CD4-positive, alpha-beta memory T cell (primary cell): ENCODE measurements at regions not wholly inside any gene's neighbourhood (a gene's known extent, or its start where the extent isn't known, plus 50 kb on each side); places are given as distances from the start of the nearest gene placed in this dataset.

ENCODE experiments used
- CTCF ChIA-PET: fragments of 350-600 bp; sonication (Branson Sonifier 250); formaldehyde crosslinking; loops from one replicate; lab custom pipeline; 2021; ENCODE audit warnings: inconsistent platforms; ENCODE audit not compliant: partially characterized antibody; lab: Charles Lee
- POLR2A ChIA-PET: fragments of 350-600 bp; sonication (Branson Sonifier 250); formaldehyde crosslinking; loops from one replicate; lab custom pipeline; 2021; ENCODE audit not compliant: partially characterized antibody; lab: Charles Lee
- DNase-seq, 5 donors: peaks; one replicate each; pipeline versions ENCODE4 v3.0.0 to v3.0.0-alpha.2; 2020 to 2022; ENCODE audit warnings: mixed read lengths in 1 of 5
- H3K27ac ChIP-seq: one replicate; pipeline ENCODE4 v1.7.0; 2013; ENCODE audit warnings: low read depth, low read length
- H3K27me3 ChIP-seq: 2 replicates; pipeline ENCODE4 v1.7.0; 2013; ENCODE audit warnings: mild to moderate bottlenecking, low read length, moderate library complexity; ENCODE audit not compliant: insufficient read depth
- H3K36me3 ChIP-seq: 2 replicates; pipeline ENCODE4 v1.7.0; 2013; ENCODE audit warnings: mild to moderate bottlenecking, low read length, moderate library complexity; ENCODE audit not compliant: insufficient read depth
- H3K4me1 ChIP-seq: 2 replicates; pipeline ENCODE4 v1.7.0; 2013; ENCODE audit warnings: mild to moderate bottlenecking, low read length, moderate library complexity; ENCODE audit not compliant: insufficient read depth
- H3K4me3 ChIP-seq, 2 donors: one replicate each; pipeline ENCODE4 v1.7.0; 2013; ENCODE audit warnings: low read length in 2 of 2, mild to moderate bottlenecking in 1 of 2
- H3K9me3 ChIP-seq, 2 donors: one replicate each; pipeline ENCODE4 v1.7.0; 2013; ENCODE audit warnings: low read length in 2 of 2, control low read depth in 1 of 2; ENCODE audit not compliant: control insufficient read depth in 1 of 2
- H3K27ac Mint-ChIP-seq, 7 donors: one replicate each; pipeline ENCODE4 v1.8.0; 2020 to 2021; ENCODE audit warnings: mixed read lengths in 7 of 7, mild to moderate bottlenecking in 6 of 7, inconsistent platforms in 3 of 7, moderate library complexity in 3 of 7
- H3K27me3 Mint-ChIP-seq, 2 donors: one replicate each; pipeline ENCODE4 v1.8.0; 2020 to 2021; ENCODE audit warnings: mixed read lengths in 2 of 2
- H3K36me3 Mint-ChIP-seq, 2 donors: one replicate each; pipeline ENCODE4 v1.8.0; 2020 to 2021; ENCODE audit warnings: mixed read lengths in 2 of 2, inconsistent platforms in 1 of 2, mild to moderate bottlenecking in 1 of 2
- H3K4me1 Mint-ChIP-seq, 4 donors: one replicate each; pipeline ENCODE4 v1.8.0; 2020 to 2021; ENCODE audit warnings: mixed read lengths in 4 of 4, mild to moderate bottlenecking in 1 of 4
- H3K4me3 Mint-ChIP-seq, 8 donors: one replicate each; pipeline ENCODE4 v1.8.0; 2020 to 2021; ENCODE audit warnings: mixed read lengths in 8 of 8, mild to moderate bottlenecking in 7 of 8, moderate library complexity in 6 of 8, inconsistent platforms in 3 of 8
- H3K9me3 Mint-ChIP-seq, 8 donors: one replicate each; pipeline ENCODE4 v1.8.0; 2020 to 2021; ENCODE audit warnings: mixed read lengths in 8 of 8, mild to moderate bottlenecking in 5 of 8, inconsistent platforms in 3 of 8, moderate library complexity in 1 of 8
- intact Hi-C: fragments of 100-400 bp; cut with micrococcal nuclease; formaldehyde crosslinking; loops from one replicate; pipeline ENCODE4 v1.15.1; 2023

GRCh38 chr3:182585532-182586150 lies 207.7 kb upstream of the ATP11B start:
- CTCF ChIA-PET, result interaction anchor here (1.0 kb wide), 1 partner anchor 16 kb away, joined by 4 read pairs; no protein-coding TSS in a partner anchor
- Mint-ChIP-seq H3K36me3 (no peaks in the 10 kb centered on the region), H3K9me3 (peaks cover 0 to 12% (median 6%) of the 10 kb centered on the region in 8 donors), H3K4me3 (no peak overlapping the region), H3K27me3 (peaks cover 2 to 4% of the 10 kb centered on the region in 2 donors), H3K27ac (no peak overlapping the region), H3K4me1 (no peaks in the 10 kb centered on the region)
- H3K9me3 ChIP-seq, result no peaks in the 10 kb centered on the region
- no peaks in the 10 kb centered on the region for H3K36me3 ChIP-seq
- DNase-seq, result no peak
- no peak overlapping the region for H3K27ac ChIP-seq
- intact Hi-C loops, result no loop called here
- H3K27me3 ChIP-seq, result no peaks in the 10 kb centered on the region
- no peaks in the 10 kb centered on the region for H3K4me1 ChIP-seq
- H3K4me3 ChIP-seq, result no peak overlapping the region
- POLR2A ChIA-PET, result no interaction called here

GRCh38 chr3:182592747-182593146 lies 200.6 kb upstream of the ATP11B start:
- no peaks in the 10 kb centered on the region for H3K9me3 ChIP-seq
- no peak overlapping the region for H3K27ac ChIP-seq
- H3K36me3 ChIP-seq, result no peaks in the 10 kb centered on the region
- Mint-ChIP-seq H3K4me1 (no peaks in the 10 kb centered on the region), H3K36me3 (no peaks in the 10 kb centered on the region), H3K27ac (no peak overlapping the region), H3K9me3 (peaks cover 0 to 9% (median 5%) of the 10 kb centered on the region in 8 donors), H3K27me3 (peaks cover 1 to 3% of the 10 kb centered on the region in 2 donors), H3K4me3 (no peak overlapping the region)
- intact Hi-C loops, result no loop called here
- H3K27me3 ChIP-seq, result no peaks in the 10 kb centered on the region
- no peaks in the 10 kb centered on the region for H3K4me1 ChIP-seq
- CTCF ChIA-PET, result no interaction called here
- DNase-seq, result no peak
- H3K4me3 ChIP-seq, result no peak overlapping the region
- POLR2A ChIA-PET, result no interaction called here

GRCh38 chr3:182596676-182597410 lies 196.5 kb upstream of the ATP11B start:
- no peaks in the 10 kb centered on the region for H3K4me1 Mint-ChIP-seq
- H3K36me3 Mint-ChIP-seq, result no peaks in the 10 kb centered on the region

GRCh38 chr3:182597621-182598041 lies 195.7 kb upstream of the ATP11B start:
- no peak overlapping the region for H3K27ac ChIP-seq
- DNase-seq, result no peak
- peaks cover 0 to 2% (median 0%) of the 10 kb centered on the region in 8 donors for H3K9me3 Mint-ChIP-seq
- ChIA-PET POLR2A (no interaction called here), CTCF (no interaction called here)
- intact Hi-C loops, result no loop called here
- no peaks in the 10 kb centered on the region for H3K36me3 Mint-ChIP-seq
- no peak overlapping the region for H3K27ac Mint-ChIP-seq
- no peaks in the 10 kb centered on the region for H3K9me3 ChIP-seq
- no peak overlapping the region for H3K4me3 Mint-ChIP-seq
- peaks cover 1 to 3% of the 10 kb centered on the region in 2 donors for H3K27me3 Mint-ChIP-seq
- H3K36me3 ChIP-seq, result no peaks in the 10 kb centered on the region
- H3K4me1 Mint-ChIP-seq, result no peaks in the 10 kb centered on the region
- H3K4me1 ChIP-seq, result no peaks in the 10 kb centered on the region
- H3K4me3 ChIP-seq, result no peak overlapping the region
- no peaks in the 10 kb centered on the region for H3K27me3 ChIP-seq

More at GRCh38 chr3:182596676-182597410, 196.5 kb upstream of the ATP11B start:
- intact Hi-C loops, result no loop called here
- no peaks in the 10 kb centered on the region for H3K27me3 ChIP-seq
- H3K27ac ChIP-seq, result no peak overlapping the region
- Mint-ChIP-seq H3K4me3 (no peak overlapping the region), H3K9me3 (peaks cover 0 to 2% (median 0%) of the 10 kb centered on the region in 8 donors), H3K27ac (no peak overlapping the region), H3K27me3 (peaks cover 1 to 3% of the 10 kb centered on the region in 2 donors)
- CTCF ChIA-PET, result no interaction called here
- H3K4me3 ChIP-seq, result no peak overlapping the region
- no peaks in the 10 kb centered on the region for H3K4me1 ChIP-seq
- no peaks in the 10 kb centered on the region for H3K9me3 ChIP-seq
- DNase-seq, result no peak
- POLR2A ChIA-PET, result no interaction called here
- H3K36me3 ChIP-seq, result no peaks in the 10 kb centered on the region

- ChIA-PET POLR2A (no interaction called here), CTCF (no interaction called here)
- DNase-seq, result no peak
- Mint-ChIP-seq H3K4me1 (no peaks in the 10 kb centered on the region), H3K36me3 (no peaks in the 10 kb centered on the region), H3K27ac (no peak overlapping the region), H3K4me3 (no peak overlapping the region), H3K27me3 (no peaks in the 10 kb centered on the region), H3K9me3 (peaks cover 0 to 2% (median 0%) of the 10 kb centered on the region in 8 donors)
- H3K27me3 ChIP-seq, result no peaks in the 10 kb centered on the region
- intact Hi-C loops, result no loop called here
- no peaks in the 10 kb centered on the region for H3K9me3 ChIP-seq
- no peaks in the 10 kb centered on the region for H3K36me3 ChIP-seq
- H3K27ac ChIP-seq, result no peak overlapping the region
- no peak overlapping the region for H3K4me3 ChIP-seq
- no peaks in the 10 kb centered on the region for H3K4me1 ChIP-seq
These were observed 191.7 kb upstream of the ATP11B start for GRCh38 chr3:182601597-182601996.

GRCh38 chr3:182603501-182603900 lies 189.8 kb upstream of the ATP11B start:
- Histone ChIP-seq H3K4me3 (no peak overlapping the region), H3K27ac (no peak overlapping the region), H3K36me3 (no peaks in the 10 kb centered on the region), H3K9me3 (no peaks in the 10 kb centered on the region), H3K27me3 (no peaks in the 10 kb centered on the region), H3K4me1 (no peaks in the 10 kb centered on the region)
- no peaks in the 10 kb centered on the region for H3K36me3 Mint-ChIP-seq
- ChIA-PET CTCF (no interaction called here), POLR2A (no interaction called here)
- H3K27me3 Mint-ChIP-seq, result no peaks in the 10 kb centered on the region
- DNase-seq, result no peak
- H3K27ac Mint-ChIP-seq, result no peak overlapping the region
- peaks cover 0 to 2% (median 0%) of the 10 kb centered on the region in 8 donors for H3K9me3 Mint-ChIP-seq
- H3K4me3 Mint-ChIP-seq, result no peak overlapping the region
- H3K4me1 Mint-ChIP-seq, result no peaks in the 10 kb centered on the region
- intact Hi-C loops, result no loop called here

- ChIA-PET POLR2A (no interaction called here), CTCF (no interaction called here)
- no peaks in the 10 kb centered on the region for H3K9me3 ChIP-seq
- Mint-ChIP-seq H3K36me3 (no peaks in the 10 kb centered on the region), H3K9me3 (no peaks in the 10 kb centered on the region), H3K27me3 (peaks cover 2 to 7% of the 10 kb centered on the region in 2 donors), H3K27ac (no peak overlapping the region), H3K4me1 (no peaks in the 10 kb centered on the region), H3K4me3 (no peak overlapping the region)
- no peaks in the 10 kb centered on the region for H3K4me1 ChIP-seq
- H3K27me3 ChIP-seq, result no peaks in the 10 kb centered on the region
- no peak overlapping the region for H3K27ac ChIP-seq
- DNase-seq, result no peak
- no peak overlapping the region for H3K4me3 ChIP-seq
- intact Hi-C loops, result no loop called here
- H3K36me3 ChIP-seq, result no peaks in the 10 kb centered on the region
These were observed 187.3 kb upstream of the ATP11B start for GRCh38 chr3:182605882-182606611.
